Fibroblast of villous mesenchyme (primary cell): ENCODE measurements at regions not wholly inside any gene's neighbourhood (a gene's known extent, or its start where the extent isn't known, plus 50 kb on each side); places are given as distances from the start of the nearest gene placed in this dataset.

Experiments
- DNase-seq: peaks from one replicate; pipeline ENCODE4 v3.0.0-alpha.2; 2010; ENCODE audit warnings: low read depth
- H3K4me3 ChIP-seq: 2 replicates; pipeline ENCODE4 v1.5.1; 2011; ENCODE audit warnings: low read depth, mild to moderate bottlenecking, low read length
- CTCF ChIP-seq: IDR thresholded peaks from 2 replicates; pipeline ENCODE4 v1.5.1; 2012; ENCODE audit warnings: low read depth, mild to moderate bottlenecking, low read length; ENCODE audit not compliant: insufficient read depth

GRCh38 chr1:230008721-230009120 is 58.3 kb upstream of the GALNT2 start:
- no peak for DNase-seq
- H3K4me3 ChIP-seq: no peak overlapping the region
- no peak for TF ChIP-seq CTCF

GRCh38 chr1:230009611-230010313 is 57.3 kb upstream of the GALNT2 start:
- no peak for DNase-seq
- H3K4me3 ChIP-seq: no peak overlapping the region
- no peak for TF ChIP-seq CTCF

GRCh38 chr1:230010603-230011332 is 56.3 kb upstream of the GALNT2 start:
- no peak overlapping the region for H3K4me3 ChIP-seq
- TF ChIP-seq CTCF: no peak
- DNase-seq: no peak

- TF ChIP-seq CTCF: no peak
- H3K4me3 ChIP-seq: no peak overlapping the region
- DNase-seq: no peak
Observed at GRCh38 chr1:230011333-230012092, 55.5 kb upstream of the GALNT2 start.

GRCh38 chr1:230012093-230012393 is 55.0 kb upstream of the GALNT2 start:
- no peak for DNase-seq
- H3K4me3 ChIP-seq: no peak overlapping the region
- no peak for TF ChIP-seq CTCF

- no peak overlapping the region for H3K4me3 ChIP-seq
- TF ChIP-seq CTCF: no peak
- no peak for DNase-seq
Observed at GRCh38 chr1:230012741-230013140, 54.3 kb upstream of the GALNT2 start.
